ENCODE measurements at regions not wholly inside any gene's neighbourhood (a gene's known extent, or its start where the extent isn't known, plus 50 kb on each side); places are given as distances from the start of the nearest gene placed in this dataset.

GRCh38 chr1:74952786-74953185 is 181.4 kb upstream of the LHX8 start:
- H3K27ac Mint-ChIP-seq: no peak overlapping the region
- no peak overlapping the region for H3K4me3 ChIP-seq (ENCODE audit: control insufficient read depth in 1 of 2, extremely low read depth in 1 of 2, low read length in 1 of 2)
- peaks cover 0 to 3% (median 3%) of the 10 kb centered on the region in 3 donors for H3K9me3 Mint-ChIP-seq
- no peak overlapping the region for H3K27ac ChIP-seq (ENCODE audit: low read length)
- CTCF ChIA-PET: no interaction called here
- no peak overlapping the region for H3K4me3 Mint-ChIP-seq
- H3K27me3 ChIP-seq (replicated peaks in 1 of 2; ENCODE audit: control insufficient read depth in 2 of 2, extremely low read depth in 1 of 2, insufficient read depth in 2 of 2, low read length in 1 of 2): no peaks in the 10 kb centered on the region
- no peaks in the 10 kb centered on the region for H3K4me1 ChIP-seq (ENCODE audit: control insufficient read depth in 1 of 2, extremely low read depth in 1 of 2, insufficient read depth in 2 of 2, low read length in 2 of 2)
- POLR2A ChIA-PET: no interaction called here
- ATAC-seq (replicated peaks in 1 of 4): no peak
- H3K36me3 Mint-ChIP-seq: no peaks in the 10 kb centered on the region
- H3K27me3 Mint-ChIP-seq: no peaks in the 10 kb centered on the region
- DNase-seq: no peak
- whole genome bisulfite sequencing (ENCODE audit: insufficient coverage): no CpG with 5 or more reads among the region's 3 CpGs
- no peaks in the 10 kb centered on the region for H3K4me1 Mint-ChIP-seq
- H3K9me3 ChIP-seq: no peaks in the 10 kb centered on the region
- H3K36me3 ChIP-seq (ENCODE audit: control insufficient read depth in 2 of 2, extremely low read depth in 1 of 2, insufficient read depth in 1 of 2, low read length in 1 of 2): no peaks in the 10 kb centered on the region

GRCh38 chr1:74953622-74954021 is 180.6 kb upstream of the LHX8 start:
- WGBS (ENCODE audit: insufficient coverage): no CpG with 5 or more reads among the region's 3 CpGs
- peaks cover 0 to 5% (median 3%) of the 10 kb centered on the region in 3 donors for H3K9me3 Mint-ChIP-seq
- ChIA-PET POLR2A (no interaction called here), CTCF (no interaction called here)
- DNase-seq (no peak), ATAC-seq (replicated peaks in 1 of 4) (no peak)
- Histone ChIP-seq H3K27me3 (replicated peaks in 1 of 2; ENCODE audit: control insufficient read depth in 2 of 2, extremely low read depth in 1 of 2, insufficient read depth in 2 of 2, low read length in 1 of 2) (no peaks in the 10 kb centered on the region), H3K9me3 (no peaks in the 10 kb centered on the region), H3K4me1 (ENCODE audit: control insufficient read depth in 1 of 2, extremely low read depth in 1 of 2, insufficient read depth in 2 of 2, low read length in 2 of 2) (no peaks in the 10 kb centered on the region), H3K27ac (ENCODE audit: low read length) (no peak overlapping the region), H3K36me3 (ENCODE audit: control insufficient read depth in 2 of 2, extremely low read depth in 1 of 2, insufficient read depth in 1 of 2, low read length in 1 of 2) (no peaks in the 10 kb centered on the region), H3K4me3 (ENCODE audit: control insufficient read depth in 1 of 2, extremely low read depth in 1 of 2, low read length in 1 of 2) (no peak overlapping the region)
- no peaks in the 10 kb centered on the region for H3K36me3 Mint-ChIP-seq
- H3K27me3 Mint-ChIP-seq: no peaks in the 10 kb centered on the region
- no peaks in the 10 kb centered on the region for H3K4me1 Mint-ChIP-seq
- H3K27ac Mint-ChIP-seq: no peak overlapping the region
- H3K4me3 Mint-ChIP-seq: no peak overlapping the region

GRCh38 chr1:74963120-74963519 is 171.1 kb upstream of the LHX8 start:
- WGBS (ENCODE audit: insufficient coverage): no CpG with 5 or more reads among the region's 2 CpGs
- Histone ChIP-seq H3K4me3 (ENCODE audit: control insufficient read depth in 1 of 2, extremely low read depth in 1 of 2, low read length in 1 of 2) (no peak overlapping the region), H3K9me3 (no peaks in the 10 kb centered on the region), H3K27me3 (replicated peaks in 1 of 2; ENCODE audit: control insufficient read depth in 2 of 2, extremely low read depth in 1 of 2, insufficient read depth in 2 of 2, low read length in 1 of 2) (no peaks in the 10 kb centered on the region), H3K4me1 (ENCODE audit: control insufficient read depth in 1 of 2, extremely low read depth in 1 of 2, insufficient read depth in 2 of 2, low read length in 2 of 2) (no peaks in the 10 kb centered on the region), H3K36me3 (ENCODE audit: control insufficient read depth in 2 of 2, extremely low read depth in 1 of 2, insufficient read depth in 1 of 2, low read length in 1 of 2) (no peaks in the 10 kb centered on the region), H3K27ac (ENCODE audit: low read length) (no peak overlapping the region)
- no peak overlapping the region for H3K27ac Mint-ChIP-seq
- no peaks in the 10 kb centered on the region for H3K4me1 Mint-ChIP-seq
- H3K36me3 Mint-ChIP-seq: no peaks in the 10 kb centered on the region
- peaks cover 0 to 3% of the 10 kb centered on the region in 2 donors for H3K27me3 Mint-ChIP-seq
- no peak for ATAC-seq (replicated peaks in 1 of 4)
- H3K9me3 Mint-ChIP-seq: peaks cover 0 to 2% (median 0%) of the 10 kb centered on the region in 3 donors
- no peak overlapping the region for H3K4me3 Mint-ChIP-seq
- ChIA-PET POLR2A (no interaction called here), CTCF (no interaction called here)
- DNase-seq: no peak

GRCh38 chr1:74964508-74965102 is 169.6 kb upstream of the LHX8 start:
- ChIA-PET CTCF (no interaction called here), POLR2A (no interaction called here)
- WGBS (ENCODE audit: insufficient coverage): no CpG with 5 or more reads among the region's 9 CpGs
- Histone ChIP-seq H3K36me3 (ENCODE audit: control insufficient read depth in 2 of 2, extremely low read depth in 1 of 2, insufficient read depth in 1 of 2, low read length in 1 of 2) (no peaks in the 10 kb centered on the region), H3K27me3 (replicated peaks in 1 of 2; ENCODE audit: control insufficient read depth in 2 of 2, extremely low read depth in 1 of 2, insufficient read depth in 2 of 2, low read length in 1 of 2) (no peaks in the 10 kb centered on the region), H3K27ac (ENCODE audit: low read length) (no peak overlapping the region), H3K9me3 (no peaks in the 10 kb centered on the region), H3K4me3 (ENCODE audit: control insufficient read depth in 1 of 2, extremely low read depth in 1 of 2, low read length in 1 of 2) (no peak overlapping the region), H3K4me1 (ENCODE audit: control insufficient read depth in 1 of 2, extremely low read depth in 1 of 2, insufficient read depth in 2 of 2, low read length in 2 of 2) (no peaks in the 10 kb centered on the region)
- Mint-ChIP-seq H3K9me3 (peaks cover 0 to 2% (median 0%) of the 10 kb centered on the region in 3 donors), H3K4me3 (no peak overlapping the region), H3K27me3 (peaks cover 0 to 3% of the 10 kb centered on the region in 2 donors), H3K4me1 (no peaks in the 10 kb centered on the region), H3K27ac (no peak overlapping the region), H3K36me3 (no peaks in the 10 kb centered on the region)
- DNase-seq: peak in 1 of 35 experiments; percentile 0
- ATAC-seq (replicated peaks in 1 of 4): no peak

- H3K9me3 Mint-ChIP-seq: peaks cover 0 to 4% (median 0%) of the 10 kb centered on the region in 3 donors
- no CpG with 5 or more reads among the region's 2 CpGs for WGBS (ENCODE audit: insufficient coverage)
These were observed 164.5 kb upstream of the LHX8 start for GRCh38 chr1:74969566-74970135.

GRCh38 chr1:74971982-74972381 is 162.2 kb upstream of the LHX8 start:
- Histone ChIP-seq H3K27ac (ENCODE audit: low read length) (no peak overlapping the region), H3K4me1 (ENCODE audit: control insufficient read depth in 1 of 2, extremely low read depth in 1 of 2, insufficient read depth in 2 of 2, low read length in 2 of 2) (no peaks in the 10 kb centered on the region), H3K4me3 (ENCODE audit: control insufficient read depth in 1 of 2, extremely low read depth in 1 of 2, low read length in 1 of 2) (no peak overlapping the region), H3K27me3 (replicated peaks in 1 of 2; ENCODE audit: control insufficient read depth in 2 of 2, extremely low read depth in 1 of 2, insufficient read depth in 2 of 2, low read length in 1 of 2) (no peaks in the 10 kb centered on the region), H3K9me3 (no peaks in the 10 kb centered on the region), H3K36me3 (ENCODE audit: control insufficient read depth in 2 of 2, extremely low read depth in 1 of 2, insufficient read depth in 1 of 2, low read length in 1 of 2) (no peaks in the 10 kb centered on the region)
- ChIA-PET POLR2A (no interaction called here), CTCF (no interaction called here)
- Mint-ChIP-seq H3K9me3 (peaks cover 0 to 4% (median 1%) of the 10 kb centered on the region in 3 donors), H3K4me3 (no peak overlapping the region), H3K27me3 (no peaks in the 10 kb centered on the region), H3K4me1 (no peaks in the 10 kb centered on the region), H3K36me3 (no peaks in the 10 kb centered on the region), H3K27ac (no peak overlapping the region)
- WGBS (ENCODE audit: insufficient coverage): 24% methylated on average over 2 of the region's 2 CpGs
- ATAC-seq (replicated peaks in 1 of 4) (no peak), DNase-seq (no peak)

More at GRCh38 chr1:74969566-74970135, 164.5 kb upstream of the LHX8 start:
- Mint-ChIP-seq H3K27me3 (peaks cover 0 to 3% of the 10 kb centered on the region in 2 donors), H3K4me1 (no peaks in the 10 kb centered on the region), H3K27ac (no peak overlapping the region), H3K36me3 (no peaks in the 10 kb centered on the region), H3K4me3 (no peak overlapping the region)
- ATAC-seq (replicated peaks in 1 of 4) (no peak), DNase-seq (no peak)
- ChIA-PET CTCF (no interaction called here), POLR2A (no interaction called here)
- Histone ChIP-seq H3K27ac (ENCODE audit: low read length) (no peak overlapping the region), H3K4me3 (ENCODE audit: control insufficient read depth in 1 of 2, extremely low read depth in 1 of 2, low read length in 1 of 2) (no peak overlapping the region), H3K27me3 (replicated peaks in 1 of 2; ENCODE audit: control insufficient read depth in 2 of 2, extremely low read depth in 1 of 2, insufficient read depth in 2 of 2, low read length in 1 of 2) (no peaks in the 10 kb centered on the region), H3K36me3 (ENCODE audit: control insufficient read depth in 2 of 2, extremely low read depth in 1 of 2, insufficient read depth in 1 of 2, low read length in 1 of 2) (no peaks in the 10 kb centered on the region), H3K9me3 (no peaks in the 10 kb centered on the region), H3K4me1 (ENCODE audit: control insufficient read depth in 1 of 2, extremely low read depth in 1 of 2, insufficient read depth in 2 of 2, low read length in 2 of 2) (no peaks in the 10 kb centered on the region)

GRCh38 chr1:74976491-74976890 is 157.7 kb upstream of the LHX8 start:
- Histone ChIP-seq H3K27ac (ENCODE audit: low read length) (no peak overlapping the region), H3K9me3 (no peaks in the 10 kb centered on the region), H3K4me3 (ENCODE audit: control insufficient read depth in 1 of 2, extremely low read depth in 1 of 2, low read length in 1 of 2) (no peak overlapping the region), H3K36me3 (ENCODE audit: control insufficient read depth in 2 of 2, extremely low read depth in 1 of 2, insufficient read depth in 1 of 2, low read length in 1 of 2) (no peaks in the 10 kb centered on the region), H3K27me3 (replicated peaks in 1 of 2; ENCODE audit: control insufficient read depth in 2 of 2, extremely low read depth in 1 of 2, insufficient read depth in 2 of 2, low read length in 1 of 2) (no peaks in the 10 kb centered on the region), H3K4me1 (ENCODE audit: control insufficient read depth in 1 of 2, extremely low read depth in 1 of 2, insufficient read depth in 2 of 2, low read length in 2 of 2) (no peaks in the 10 kb centered on the region)
- Mint-ChIP-seq H3K4me3 (no peak overlapping the region), H3K27ac (no peak overlapping the region), H3K36me3 (no peaks in the 10 kb centered on the region), H3K9me3 (peaks cover 2 to 8% (median 5%) of the 10 kb centered on the region in 3 donors), H3K27me3 (no peaks in the 10 kb centered on the region), H3K4me1 (no peaks in the 10 kb centered on the region)
- ATAC-seq (replicated peaks in 1 of 4) (no peak), DNase-seq (no peak)
- ChIA-PET CTCF (no interaction called here), POLR2A (interaction anchor here in 1 of 2 donors (0.6 kb wide), 1 partner anchor 104 kb away, joined by 3 read pairs; no protein-coding TSS in a partner anchor)

Data from T-cell (primary cell).